SU-DHL-6 (cell line): ENCODE measurements at regions not wholly inside any gene's neighbourhood (a gene's known extent, or its start where the extent isn't known, plus 50 kb on each side); places are given as distances from the start of the nearest gene placed in this dataset.

ENCODE experiments used
- H2AFZ ChIP-seq: fragments of 200-600 bp; sonication (generic); 2 replicates; pipeline ENCODE4 v1.6.1; 2014; ENCODE audit warnings: low read depth, mild to moderate bottlenecking, moderate library complexity, mixed read lengths, antibody characterized with exemption, low read length; ENCODE audit not compliant: severe bottlenecking
- H3F3A ChIP-seq: fragments of 200-600 bp; shearing (Covaris generic); 2 replicates; pipeline ENCODE4 v1.6.0; 2016; ENCODE audit warnings: antibody characterized with exemption, mild to moderate bottlenecking; ENCODE audit not compliant: insufficient read depth
- H3K27ac ChIP-seq: fragments of 200-600 bp; sonication (generic); 2 replicates; pipeline ENCODE4 v1.5.1; 2016; ENCODE audit warnings: low read depth, mild to moderate bottlenecking, low read length, moderate library complexity, mixed read lengths
- H3K27me3 ChIP-seq: fragments of 200-600 bp; sonication (generic), shearing (Covaris generic); 2 replicates; pipeline ENCODE4 v1.6.0; 2014; ENCODE audit warnings: mild to moderate bottlenecking, low read length
- H3K36me3 ChIP-seq: fragments of 200-600 bp; sonication (generic); 2 replicates; pipeline ENCODE4 v1.6.1; 2014; ENCODE audit warnings: mild to moderate bottlenecking, low read length, mixed read lengths
- H3K4me2 ChIP-seq: fragments of 300-600, 200-600 bp; shearing (Covaris generic), sonication (generic); 2 replicates; pipeline ENCODE4 v1.6.0; 2014; ENCODE audit warnings: low read length, low read depth, mild to moderate bottlenecking; ENCODE audit not compliant: poor library complexity, severe bottlenecking
- H3K4me3 ChIP-seq: fragments of 200-600 bp; sonication (generic); 2 replicates; pipeline ENCODE4 v1.5.1; 2014; ENCODE audit warnings: antibody characterized with exemption, low read length, mild to moderate bottlenecking, mixed read lengths; ENCODE audit not compliant: insufficient read depth, poor library complexity, severe bottlenecking
- H3K79me2 ChIP-seq: fragments of 200-600 bp; sonication (generic); 2 replicates; pipeline ENCODE4 v1.6.1; 2014; ENCODE audit warnings: mild to moderate bottlenecking, low read length, moderate library complexity; ENCODE audit not compliant: insufficient read depth
- H3K9ac ChIP-seq: fragments of 200-600 bp; sonication (generic); 2 replicates; pipeline ENCODE4 v1.7.0; 2014; ENCODE audit warnings: mild to moderate bottlenecking, low read length
- H3K9me2 ChIP-seq: fragments of 200-600 bp; sonication (generic); replicated peaks from 2 replicates; pipeline ENCODE4 v1.6.1; 2014; ENCODE audit warnings: low read length; ENCODE audit not compliant: insufficient read depth
- H3K9me3 ChIP-seq: fragments of 200-600 bp; sonication (generic); 2 replicates; pipeline ENCODE4 v1.6.1; 2014; ENCODE audit warnings: low read length, mixed read lengths; ENCODE audit not compliant: insufficient read depth
- H4K20me1 ChIP-seq: fragments of 200-600 bp; sonication (generic); 2 replicates; pipeline ENCODE4 v1.6.1; 2014; ENCODE audit warnings: low read depth, mild to moderate bottlenecking, antibody characterized with exemption, low read length, moderate library complexity, mixed read lengths
- CTCF ChIP-seq: fragments of 200-600 bp; sonication (generic); IDR thresholded peaks from one replicate; pipeline ENCODE4 v1.5.1; 2017; ENCODE audit warnings: antibody characterized with exemption, mild to moderate bottlenecking, low read length, moderate library complexity; ENCODE audit not compliant: insufficient read depth, poor library complexity, severe bottlenecking
- EZH2phosphoT487 ChIP-seq: fragments of 200-600 bp; sonication (generic), shearing (Covaris generic); conservative IDR thresholded peaks from 2 replicates; pipeline ENCODE4 v1.6.1; 2018; ENCODE audit warnings: mild to moderate bottlenecking, antibody characterized with exemption, low read length, moderate library complexity, mixed read lengths

- no peak overlapping the region for H3K27ac ChIP-seq
Measured at GRCh38 chr5:106963630-106964029, 707.1 kb downstream of the EFNA5 start.

GRCh38 chr5:106962464-106963230 is 708.1 kb downstream of the EFNA5 start:
- H3K9me3 ChIP-seq, result no peaks in the 10 kb centered on the region

More at GRCh38 chr5:106963630-106964029, 707.1 kb downstream of the EFNA5 start:
- Histone ChIP-seq H2AFZ (no peak overlapping the region), H3K4me2 (no peak overlapping the region), H3K9me2 (no peaks in the 10 kb centered on the region), H3F3A (no peaks in the 10 kb centered on the region), H3K27me3 (no peaks in the 10 kb centered on the region), H3K36me3 (no peaks in the 10 kb centered on the region), H3K79me2 (no peaks in the 10 kb centered on the region), H3K4me3 (no peak overlapping the region), H3K9me3 (no peaks in the 10 kb centered on the region), H3K9ac (no peak overlapping the region), H4K20me1 (no peaks in the 10 kb centered on the region)
- no peak for TF ChIP-seq EZH2phosphoT487
- no peak for TF ChIP-seq CTCF

GRCh38 chr5:106959387-106959786 is 711.4 kb downstream of the EFNA5 start:
- TF ChIP-seq EZH2phosphoT487 (no peak), CTCF (no peak)
- H3K4me3 ChIP-seq, result no peak overlapping the region
- H3K9me2 ChIP-seq, result no peaks in the 10 kb centered on the region
- H3K9ac ChIP-seq, result no peak overlapping the region
- no peak overlapping the region for H2AFZ ChIP-seq
- no peaks in the 10 kb centered on the region for H4K20me1 ChIP-seq
- no peaks in the 10 kb centered on the region for H3F3A ChIP-seq
- H3K79me2 ChIP-seq, result no peaks in the 10 kb centered on the region
- H3K27me3 ChIP-seq, result no peaks in the 10 kb centered on the region
- H3K9me3 ChIP-seq, result no peaks in the 10 kb centered on the region
- H3K4me2 ChIP-seq, result no peak overlapping the region
- no peak overlapping the region for H3K27ac ChIP-seq
- no peaks in the 10 kb centered on the region for H3K36me3 ChIP-seq

More at GRCh38 chr5:106962464-106963230, 708.1 kb downstream of the EFNA5 start:
- Histone ChIP-seq H3K79me2 (no peaks in the 10 kb centered on the region), H4K20me1 (no peaks in the 10 kb centered on the region), H2AFZ (no peak overlapping the region), H3K4me2 (no peak overlapping the region), H3K9ac (no peak overlapping the region), H3K27me3 (no peaks in the 10 kb centered on the region), H3K4me3 (no peak overlapping the region), H3K27ac (no peak overlapping the region), H3K36me3 (no peaks in the 10 kb centered on the region), H3F3A (no peaks in the 10 kb centered on the region), H3K9me2 (no peaks in the 10 kb centered on the region)
- TF ChIP-seq EZH2phosphoT487, result no peak

- no peak overlapping the region for H2AFZ ChIP-seq
- TF ChIP-seq EZH2phosphoT487 (no peak), CTCF (no peak)
- no peak overlapping the region for H3K4me3 ChIP-seq
- H3K4me2 ChIP-seq, result no peak overlapping the region
- no peaks in the 10 kb centered on the region for H3K79me2 ChIP-seq
- H3K9me3 ChIP-seq, result no peaks in the 10 kb centered on the region
- H4K20me1 ChIP-seq, result no peaks in the 10 kb centered on the region
- H3K9ac ChIP-seq, result no peak overlapping the region
- no peak overlapping the region for H3K27ac ChIP-seq
- no peaks in the 10 kb centered on the region for H3F3A ChIP-seq
- no peaks in the 10 kb centered on the region for H3K27me3 ChIP-seq
- no peaks in the 10 kb centered on the region for H3K36me3 ChIP-seq
- no peaks in the 10 kb centered on the region for H3K9me2 ChIP-seq
Measured at GRCh38 chr5:106957336-106957735, 713.4 kb downstream of the EFNA5 start.
